Astrocyte (in vitro differentiated cells and primary cell): ENCODE measurements at regions not wholly inside any gene's neighbourhood (a gene's known extent, or its start where the extent isn't known, plus 50 kb on each side); places are given as distances from the start of the nearest gene placed in this dataset.
A peak's percentile ranks its signal among the peaks of the same experiment; 100 is the strongest.
"Not testable (repeated sequence)": the region's sequence is repeated elsewhere in the genome, so short reads cannot be mapped to it uniquely, and the experiment has no call there.

ENCODE experiments used
- DNase-seq: peaks from one replicate; pipeline ENCODE4 v3.0.0-alpha.2; 2010; ENCODE audit warnings: low read depth
- FAIRE-seq: peaks from 2 replicates; lab custom pipeline; 2011; peaks lifted over from hg19 to GRCh38; lab: Jason Lieb, UNC
- H2AFZ ChIP-seq: 2 replicates; pipeline ENCODE4 v1.6.0; 2012; ENCODE audit warnings: low read depth, low read length, inconsistent platforms
- H3K27ac ChIP-seq: 2 replicates; pipeline ENCODE4 v1.5.1; 2011; ENCODE audit warnings: low read depth, low read length, inconsistent platforms
- H3K27me3 ChIP-seq: 2 replicates; pipeline ENCODE4 v1.6.0; 2011; ENCODE audit warnings: low read length, inconsistent platforms; ENCODE audit not compliant: insufficient read depth
- H3K36me3 ChIP-seq: 2 replicates; pipeline ENCODE4 v1.5.1; 2011; ENCODE audit warnings: low read length, inconsistent platforms; ENCODE audit not compliant: insufficient read depth
- H3K4me1 ChIP-seq: 2 replicates; pipeline ENCODE4 v1.5.1; 2011; ENCODE audit warnings: low read length, inconsistent platforms; ENCODE audit not compliant: insufficient read depth
- H3K4me2 ChIP-seq: 2 replicates; pipeline ENCODE4 v1.6.0; 2012; ENCODE audit warnings: low read length, inconsistent platforms
- H3K4me3 ChIP-seq: 2 replicates; pipeline ENCODE4 v1.5.1; 2011; ENCODE audit warnings: low read depth, mild to moderate bottlenecking, low read length, inconsistent platforms; ENCODE audit not compliant: insufficient read depth
- H3K79me2 ChIP-seq: 2 replicates; pipeline ENCODE4 v1.6.0; 2012; ENCODE audit warnings: mild to moderate bottlenecking, low read length, inconsistent platforms; ENCODE audit not compliant: insufficient read depth
- H3K9ac ChIP-seq: 2 replicates; pipeline ENCODE4 v1.6.0; 2012; ENCODE audit warnings: mild to moderate bottlenecking, low read length, inconsistent platforms
- H3K9me3 ChIP-seq: 2 replicates; pipeline ENCODE4 v1.5.1; 2012; ENCODE audit warnings: low read depth, mild to moderate bottlenecking, low read length, inconsistent platforms; ENCODE audit not compliant: insufficient read depth
- H4K20me1 ChIP-seq: 2 replicates; pipeline ENCODE4 v1.6.0; 2012; ENCODE audit warnings: low read length, inconsistent platforms; ENCODE audit not compliant: insufficient read depth
- H3K27ac Mint-ChIP-seq: one replicate; pipeline ENCODE4 v1.8.0; 2021; ENCODE audit warnings: mild to moderate bottlenecking, mixed read lengths; ENCODE audit not compliant: unreplicated experiment
- H3K27me3 Mint-ChIP-seq: one replicate; pipeline ENCODE4 v1.8.0; 2021; ENCODE audit warnings: low read depth, mixed read lengths; ENCODE audit not compliant: unreplicated experiment
- H3K36me3 Mint-ChIP-seq: one replicate; pipeline ENCODE4 v1.8.0; 2021; ENCODE audit warnings: low read depth, mixed read lengths; ENCODE audit not compliant: unreplicated experiment
- H3K4me1 Mint-ChIP-seq: one replicate; pipeline ENCODE4 v1.8.0; 2021; ENCODE audit warnings: low read depth, mixed read lengths; ENCODE audit not compliant: unreplicated experiment
- H3K4me3 Mint-ChIP-seq: one replicate; pipeline ENCODE4 v1.8.0; 2021; ENCODE audit warnings: mild to moderate bottlenecking, moderate library complexity, mixed read lengths; ENCODE audit not compliant: unreplicated experiment
- H3K9me3 Mint-ChIP-seq: one replicate; pipeline ENCODE4 v1.8.0; 2021; ENCODE audit warnings: mild to moderate bottlenecking, mixed read lengths; ENCODE audit not compliant: unreplicated experiment
- EZH2 ChIP-seq: IDR thresholded peaks from 2 replicates; pipeline ENCODE4 v1.6.1; 2012; ENCODE audit warnings: mild to moderate bottlenecking, low read length, inconsistent platforms; ENCODE audit not compliant: insufficient read depth
- TF ChIP-seq, protein P1 (sequence below): IDR thresholded peaks from 2 replicates; pipeline ENCODE4 v1.5.1; 2011; ENCODE audit warnings: low read depth, mild to moderate bottlenecking, inconsistent platforms, low read length, moderate library complexity; ENCODE audit not compliant: insufficient read depth

DNA sequence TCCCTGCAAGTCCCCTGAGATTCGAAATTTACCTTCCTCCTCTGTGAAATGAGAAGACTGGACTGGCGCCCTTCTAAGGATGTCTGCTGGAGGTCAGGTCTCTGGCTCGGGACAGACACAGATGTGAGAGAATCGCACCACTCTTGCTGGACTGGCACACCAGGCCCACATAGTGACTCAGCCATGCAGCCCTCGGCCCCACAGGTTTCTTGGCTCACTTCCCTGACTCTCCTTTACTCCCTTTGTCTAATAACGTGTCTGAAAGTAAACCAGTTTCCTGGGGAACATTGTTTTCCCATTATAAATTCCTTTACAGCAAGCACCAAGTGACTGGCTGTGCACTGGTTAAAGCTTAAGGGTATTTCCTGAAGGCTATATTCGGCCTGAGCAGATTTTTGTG lies 106.7 kb upstream of the PLEKHG1 start:
- no peaks in the 10 kb centered on the region for H3K27me3 Mint-ChIP-seq
- no peak for FAIRE-seq

GRCh38 chr6:150493552-150493951 lies 106.1 kb upstream of the PLEKHG1 start:
- H3K36me3 ChIP-seq, H3K27me3 ChIP-seq, H3K79me2 ChIP-seq, H3K27ac Mint-ChIP-seq, H3K4me3 Mint-ChIP-seq, H3K9ac ChIP-seq, H3K9me3 ChIP-seq, H3K9me3 Mint-ChIP-seq, H3K27me3 Mint-ChIP-seq, H3K36me3 Mint-ChIP-seq, FAIRE-seq, H4K20me1 ChIP-seq, DNase-seq: not testable (repeated sequence)
- Histone ChIP-seq H3K4me3 (peak overlapping the region; percentile 3), H3K4me1 (peaks cover 28% of the 10 kb centered on the region), H3K4me2 (peak overlapping the region; percentile 52), H2AFZ (peak overlapping the region; percentile 24), H3K27ac (peak overlapping the region; percentile 28)
- peaks cover 28% of the 10 kb centered on the region for H3K4me1 Mint-ChIP-seq

More for the DNA sequence above, 106.7 kb upstream of the PLEKHG1 start:
- H3K9ac ChIP-seq: no peak overlapping the region
- peak overlapping the region; percentile 52 for H3K4me2 ChIP-seq
- peaks cover 28% of the 10 kb centered on the region for H3K4me1 ChIP-seq
- H3K4me1 Mint-ChIP-seq: peaks cover 28% of the 10 kb centered on the region
- H4K20me1 ChIP-seq: no peaks in the 10 kb centered on the region
- no peak overlapping the region for H3K4me3 Mint-ChIP-seq
- peak overlapping the region; percentile 56 for H3K27ac Mint-ChIP-seq
- peak overlapping the region; percentile 37 for H3K27ac ChIP-seq
- no peaks in the 10 kb centered on the region for H3K9me3 ChIP-seq
- H3K9me3 Mint-ChIP-seq: no peaks in the 10 kb centered on the region
- no peaks in the 10 kb centered on the region for H3K36me3 ChIP-seq
- no peaks in the 10 kb centered on the region for H3K36me3 Mint-ChIP-seq
- peak; percentile 80 for DNase-seq
- no peak overlapping the region for H2AFZ ChIP-seq
- no peaks in the 10 kb centered on the region for H3K27me3 ChIP-seq
- H3K79me2 ChIP-seq: no peaks in the 10 kb centered on the region
- TF ChIP-seq, protein P1, sequence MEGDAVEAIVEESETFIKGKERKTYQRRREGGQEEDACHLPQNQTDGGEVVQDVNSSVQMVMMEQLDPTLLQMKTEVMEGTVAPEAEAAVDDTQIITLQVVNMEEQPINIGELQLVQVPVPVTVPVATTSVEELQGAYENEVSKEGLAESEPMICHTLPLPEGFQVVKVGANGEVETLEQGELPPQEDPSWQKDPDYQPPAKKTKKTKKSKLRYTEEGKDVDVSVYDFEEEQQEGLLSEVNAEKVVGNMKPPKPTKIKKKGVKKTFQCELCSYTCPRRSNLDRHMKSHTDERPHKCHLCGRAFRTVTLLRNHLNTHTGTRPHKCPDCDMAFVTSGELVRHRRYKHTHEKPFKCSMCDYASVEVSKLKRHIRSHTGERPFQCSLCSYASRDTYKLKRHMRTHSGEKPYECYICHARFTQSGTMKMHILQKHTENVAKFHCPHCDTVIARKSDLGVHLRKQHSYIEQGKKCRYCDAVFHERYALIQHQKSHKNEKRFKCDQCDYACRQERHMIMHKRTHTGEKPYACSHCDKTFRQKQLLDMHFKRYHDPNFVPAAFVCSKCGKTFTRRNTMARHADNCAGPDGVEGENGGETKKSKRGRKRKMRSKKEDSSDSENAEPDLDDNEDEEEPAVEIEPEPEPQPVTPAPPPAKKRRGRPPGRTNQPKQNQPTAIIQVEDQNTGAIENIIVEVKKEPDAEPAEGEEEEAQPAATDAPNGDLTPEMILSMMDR: no peak
- TF ChIP-seq EZH2: no peak
- no peak overlapping the region for H3K4me3 ChIP-seq

DNA sequence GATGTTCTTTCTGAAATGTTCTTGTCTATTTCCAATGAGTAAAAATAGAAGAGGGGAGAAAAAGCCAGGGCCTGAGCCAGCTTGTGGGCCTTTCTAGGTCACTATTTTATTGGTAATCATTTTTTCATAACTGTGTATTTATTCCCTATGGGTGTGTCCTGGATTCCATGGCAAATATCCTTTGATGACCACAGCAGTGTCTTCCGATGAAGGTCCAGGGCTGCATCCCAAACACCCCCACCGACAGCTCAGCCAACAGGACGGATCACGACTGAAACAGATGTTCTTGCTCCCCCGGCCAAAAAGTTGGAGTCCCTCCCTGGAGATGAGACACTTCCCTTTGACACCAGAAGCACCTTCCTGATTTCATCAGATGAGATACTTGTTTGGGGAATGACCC lies 105.4 kb upstream of the PLEKHG1 start:
- H3K4me3 Mint-ChIP-seq: no peak overlapping the region
- no peak overlapping the region for H3K9ac ChIP-seq
- peaks cover 28% of the 10 kb centered on the region for H3K4me1 ChIP-seq
- H3K36me3 ChIP-seq: no peaks in the 10 kb centered on the region
- H3K4me3 ChIP-seq: no peak overlapping the region
- FAIRE-seq: no peak
- H3K79me2 ChIP-seq: no peaks in the 10 kb centered on the region
- no peaks in the 10 kb centered on the region for H3K27me3 ChIP-seq
- no peak overlapping the region for H3K27ac ChIP-seq
- TF ChIP-seq, protein P1: no peak
- no peak for TF ChIP-seq EZH2
- no peaks in the 10 kb centered on the region for H3K9me3 Mint-ChIP-seq
- H2AFZ ChIP-seq: no peak overlapping the region
- no peak overlapping the region for H3K4me2 ChIP-seq
- peaks cover 28% of the 10 kb centered on the region for H3K4me1 Mint-ChIP-seq
- no peaks in the 10 kb centered on the region for H4K20me1 ChIP-seq
- no peaks in the 10 kb centered on the region for H3K36me3 Mint-ChIP-seq
- no peaks in the 10 kb centered on the region for H3K9me3 ChIP-seq
- H3K27ac Mint-ChIP-seq: no peak overlapping the region
- no peak for DNase-seq
- no peaks in the 10 kb centered on the region for H3K27me3 Mint-ChIP-seq
